ENCODE measurements at regions not wholly inside any gene's neighbourhood (a gene's known extent, or its start where the extent isn't known, plus 50 kb on each side); places are given as distances from the start of the nearest gene placed in this dataset.

GRCh38 chr12:114770323-114770722 lies 86.3 kb upstream of the TBX3 start:
- in situ Hi-C loops (cut with MboI; ENCODE audit: low sequenced_read_pairs) = no loop called here

GRCh38 chr12:114769634-114770033 lies 85.7 kb upstream of the TBX3 start:
- in situ Hi-C loops (cut with MboI; ENCODE audit: low sequenced_read_pairs) = no loop called here

- in situ Hi-C loops (cut with MboI; ENCODE audit: low sequenced_read_pairs) = no loop called here
These were observed 84.1 kb upstream of the TBX3 start for GRCh38 chr12:114767906-114768722.

- in situ Hi-C loops (cut with MboI; ENCODE audit: low sequenced_read_pairs) = no loop called here
These were observed 83.2 kb upstream of the TBX3 start for GRCh38 chr12:114767084-114767760.

GRCh38 chr12:114765960-114766691 lies 82.2 kb upstream of the TBX3 start:
- in situ Hi-C loops (cut with MboI; ENCODE audit: low sequenced_read_pairs) = no loop called here

GRCh38 chr12:114764510-114764909 lies 80.5 kb upstream of the TBX3 start:
- in situ Hi-C loops (cut with MboI; ENCODE audit: low sequenced_read_pairs) = no loop called here

GRCh38 chr12:114762490-114763110 lies 78.6 kb upstream of the TBX3 start:
- in situ Hi-C loops (cut with MboI; ENCODE audit: low sequenced_read_pairs) = no loop called here

- in situ Hi-C loops (cut with MboI; ENCODE audit: low sequenced_read_pairs) = no loop called here
These were observed 76.3 kb upstream of the TBX3 start for GRCh38 chr12:114760151-114760877.

GRCh38 chr12:114759635-114760034 lies 75.7 kb upstream of the TBX3 start:
- in situ Hi-C loops (cut with MboI; ENCODE audit: low sequenced_read_pairs) = no loop called here

DNA sequence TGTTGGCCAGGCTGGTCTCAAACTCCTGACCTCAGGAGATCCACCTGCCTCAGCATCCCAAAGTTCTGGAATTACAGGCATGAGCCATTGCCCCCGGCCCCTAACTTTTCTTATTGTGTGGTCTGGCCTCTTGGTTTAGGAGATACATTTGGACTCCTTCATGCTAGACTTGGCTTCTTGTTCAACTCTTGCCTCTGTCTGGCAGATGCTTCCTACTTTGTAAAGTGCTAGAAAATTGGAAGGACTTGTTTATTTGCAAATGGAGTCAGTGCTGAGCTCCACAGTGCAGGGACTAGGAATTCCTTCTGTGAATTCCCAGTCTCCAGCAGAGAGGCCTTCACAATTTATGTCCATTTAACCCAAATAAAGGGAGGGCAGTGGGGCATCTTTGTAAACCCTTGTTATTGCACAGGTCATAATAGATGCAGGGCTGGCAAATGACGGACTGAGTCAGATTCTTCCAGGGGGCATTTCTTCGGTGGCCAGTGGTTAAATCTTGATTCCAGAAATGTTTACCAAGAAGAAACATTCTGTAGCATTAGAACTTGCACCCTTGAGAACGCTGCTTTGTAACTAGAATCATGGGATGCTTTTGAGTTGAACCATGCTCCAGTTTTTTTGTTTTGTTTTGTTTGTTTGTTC lies 73.8 kb upstream of the TBX3 start:
- in situ Hi-C loops (cut with MboI; ENCODE audit: low sequenced_read_pairs) = no loop called here

DNA sequence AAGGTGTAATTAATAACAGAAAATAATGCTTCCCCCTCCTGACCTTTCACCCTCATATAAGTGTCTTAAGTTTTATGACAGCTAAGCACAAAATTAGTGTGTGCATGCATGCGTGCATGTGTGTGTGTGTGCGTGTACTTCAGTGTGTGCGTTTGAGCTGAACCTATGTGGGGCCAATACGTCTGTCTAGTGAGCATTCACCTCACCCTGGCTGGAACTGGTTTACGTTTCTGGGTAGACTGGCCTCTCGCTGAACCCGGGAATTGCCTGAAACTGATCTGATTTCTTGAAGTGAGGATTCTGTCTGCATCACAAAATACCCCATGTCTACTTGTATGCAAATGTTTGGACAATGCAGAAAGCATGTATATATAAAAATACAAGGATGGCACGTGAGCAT lies 68.2 kb upstream of the TBX3 start:
- in situ Hi-C loops (cut with MboI; ENCODE audit: low sequenced_read_pairs) = no loop called here

DNA sequence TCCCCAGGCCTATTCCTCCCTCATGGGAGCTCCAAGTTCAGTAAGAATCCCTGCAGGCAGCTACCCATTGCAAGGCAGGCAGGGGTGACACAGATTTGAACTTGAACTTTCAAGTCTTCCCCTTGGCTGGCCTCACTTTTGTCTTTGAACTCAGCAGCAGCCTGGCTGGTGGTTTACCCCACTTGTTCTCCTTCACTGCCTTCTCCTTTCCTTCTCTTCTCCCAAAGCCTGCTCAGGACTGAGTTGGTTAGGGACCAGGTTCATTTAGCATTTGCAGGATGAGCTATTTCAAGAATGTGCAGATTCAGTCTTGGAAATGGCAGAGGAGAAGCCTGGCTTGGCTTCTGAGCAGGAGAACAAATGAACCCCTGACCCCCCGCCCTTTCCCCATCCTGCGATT lies 67.7 kb upstream of the TBX3 start:
- in situ Hi-C loops (cut with MboI; ENCODE audit: low sequenced_read_pairs) = no loop called here

DNA sequence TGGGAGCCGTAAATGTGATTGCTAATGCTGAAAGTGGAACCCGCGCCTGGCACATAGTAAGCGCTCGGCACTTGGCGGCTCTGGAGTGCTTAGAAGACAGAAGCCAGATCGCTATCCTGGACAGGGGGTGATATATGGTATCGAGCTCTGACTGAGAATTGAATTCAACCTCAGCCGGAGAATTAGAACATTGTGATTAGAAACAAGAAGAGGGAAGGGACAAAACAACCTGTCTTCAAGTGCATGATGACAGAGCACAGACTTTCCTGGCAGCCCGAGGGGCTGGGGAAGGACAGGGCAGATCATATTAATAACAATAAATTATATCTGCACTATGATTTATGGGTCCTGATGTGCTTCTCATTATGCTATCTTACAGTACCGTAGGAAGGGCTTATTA lies 66.9 kb upstream of the TBX3 start:
- in situ Hi-C loops (cut with MboI; ENCODE audit: low sequenced_read_pairs) = no loop called here

- in situ Hi-C loops (cut with MboI; ENCODE audit: low sequenced_read_pairs) = no loop called here
These were observed 65.1 kb upstream of the TBX3 start for GRCh38 chr12:114749065-114749464.

DNA sequence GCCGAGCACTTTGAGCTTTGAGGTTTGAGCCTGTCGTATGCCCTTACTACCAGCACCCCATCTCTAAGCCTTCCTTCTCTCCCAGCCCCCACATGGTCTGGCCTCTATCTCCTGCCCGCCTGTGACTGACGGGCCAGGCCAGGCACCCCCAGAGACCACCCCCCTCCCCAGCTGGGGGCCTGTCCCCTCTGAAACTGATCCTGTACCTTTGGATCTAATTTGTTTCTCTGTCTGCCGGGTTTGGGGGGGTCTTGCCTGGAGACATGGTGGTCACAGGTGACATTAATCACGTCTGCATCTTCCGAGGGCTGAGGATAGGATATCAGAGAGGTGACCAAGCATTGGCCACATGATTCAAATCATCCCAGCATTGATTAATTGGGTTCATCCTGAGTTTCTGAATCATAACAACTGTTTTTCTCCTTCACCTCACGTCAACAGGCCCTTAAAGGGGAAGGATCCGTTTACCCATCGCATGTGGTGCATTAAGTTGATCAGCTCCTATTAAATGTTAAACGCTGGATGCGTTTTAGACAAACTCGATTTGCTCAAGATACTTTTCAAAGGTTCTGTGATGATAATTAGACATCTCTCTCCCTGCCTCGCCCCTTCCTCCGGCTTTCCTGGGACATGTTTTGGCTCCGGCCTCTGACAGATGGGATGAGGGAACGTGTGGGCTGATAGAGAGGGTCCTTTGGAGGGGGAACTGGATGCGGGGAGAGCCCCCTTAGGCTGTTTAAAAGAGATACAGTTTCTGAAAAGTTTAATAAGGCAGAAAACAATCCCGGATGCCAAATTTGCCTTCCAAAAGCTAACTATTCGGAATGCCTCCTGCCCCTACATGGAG lies 63.3 kb upstream of the TBX3 start:
- in situ Hi-C loops (cut with MboI; ENCODE audit: low sequenced_read_pairs) = no loop called here

GRCh38 chr12:114746297-114747011 lies 62.5 kb upstream of the TBX3 start:
- in situ Hi-C loops (cut with MboI; ENCODE audit: low sequenced_read_pairs) = no loop called here

GRCh38 chr12:114744691-114745090 lies 60.7 kb upstream of the TBX3 start:
- in situ Hi-C loops (cut with MboI; ENCODE audit: low sequenced_read_pairs) = no loop called here

DNA sequence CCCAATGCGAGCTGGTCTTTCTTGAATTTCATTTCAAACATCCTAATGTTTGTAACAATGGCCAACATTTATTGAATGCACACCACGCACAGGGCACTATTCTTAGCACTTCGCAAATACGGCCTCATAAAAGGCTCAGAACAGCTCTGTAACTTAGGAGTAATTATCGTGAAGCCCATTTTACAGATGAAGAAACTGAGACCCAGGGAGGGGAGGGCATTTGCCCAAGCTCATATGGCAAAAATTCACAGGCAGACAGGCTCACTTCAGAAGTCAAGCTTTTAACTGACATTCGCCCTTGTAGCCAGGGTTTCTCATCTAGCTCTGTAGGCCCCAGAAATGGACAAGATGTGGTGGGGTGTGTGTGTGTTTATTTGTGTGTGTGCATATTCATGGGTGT lies 60.3 kb upstream of the TBX3 start:
- in situ Hi-C loops (cut with MboI; ENCODE audit: low sequenced_read_pairs) = no loop called here

DNA sequence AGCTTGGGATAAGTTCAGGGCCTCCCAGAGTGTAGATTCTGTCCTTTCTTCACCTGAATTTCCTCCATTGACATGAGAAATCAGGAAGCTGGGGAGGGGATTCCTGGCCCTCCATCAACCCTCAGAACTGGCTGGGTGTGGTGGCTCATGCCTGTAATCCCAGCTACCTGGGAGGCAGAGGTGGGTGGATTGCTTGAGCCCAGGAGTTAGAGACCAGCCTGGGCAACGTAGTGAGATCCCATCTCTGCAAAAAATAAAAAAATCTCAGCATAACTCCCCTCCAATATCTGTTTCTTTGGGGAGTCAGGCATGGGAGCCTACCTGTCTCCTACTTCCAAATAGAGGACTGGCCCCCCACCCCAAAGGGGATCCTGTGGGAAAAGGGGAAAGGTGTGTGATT lies 59.8 kb upstream of the TBX3 start:
- in situ Hi-C loops (cut with MboI; ENCODE audit: low sequenced_read_pairs) = no loop called here

Measured in HL-60/S4 (cell line).